HCT116 (cell line): ENCODE measurements at regions not wholly inside any gene's neighbourhood (a gene's known extent, or its start where the extent isn't known, plus 50 kb on each side); places are given as distances from the start of the nearest gene placed in this dataset.

ENCODE experiments used
- CTCF ChIP-seq, 3 experiments: fragments of 200-600 bp in 1 of 3; sonication (generic) in 1 of 3; IDR thresholded peaks in 2 of 3; conservative IDR thresholded peaks in 1 of 3; 2 replicates each; pipeline ENCODE4 v1.5.1; 2012 to 2017; ENCODE audit warnings: low read depth in 2 of 3, low read length in 2 of 3, antibody characterized with exemption in 1 of 3, borderline replicate concordance in 1 of 3, control low read depth in 1 of 3, mild to moderate bottlenecking in 1 of 3, mixed read lengths in 1 of 3, mixed run types in 1 of 3, moderate library complexity in 1 of 3; ENCODE audit not compliant: insufficient read depth in 1 of 3
- EGR1 ChIP-seq: IDR thresholded peaks from 2 replicates; pipeline ENCODE4 v1.6.1; 2012; ENCODE audit warnings: low read depth
- EZH2phosphoT487 ChIP-seq: fragments of 200-600 bp; IDR thresholded peaks from 2 replicates; pipeline ENCODE4 v1.6.1; 2018; ENCODE audit warnings: antibody characterized with exemption, borderline replicate concordance
- FOSL1 ChIP-seq: IDR thresholded peaks from 2 replicates; pipeline ENCODE4 v1.6.1; 2012; ENCODE audit warnings: low read depth
- MAX ChIP-seq: IDR thresholded peaks from 2 replicates; pipeline ENCODE4 v1.6.1; 2012
- POLR2A ChIP-seq: IDR thresholded peaks from 2 replicates; pipeline ENCODE4 v1.7.0; 2011; ENCODE audit warnings: borderline replicate concordance; ENCODE audit not compliant: insufficient read depth, insufficient read length; ENCODE audit errors: extremely low read depth
- POLR2AphosphoS5 ChIP-seq: IDR thresholded peaks from 2 replicates; pipeline ENCODE4 v1.6.1; 2011; ENCODE audit warnings: mild to moderate bottlenecking, low read depth, low read length, moderate library complexity
- REST ChIP-seq: IDR thresholded peaks from 2 replicates; pipeline ENCODE4 v1.6.1; 2012; ENCODE audit warnings: low read depth
- SP1 ChIP-seq: IDR thresholded peaks from 2 replicates; pipeline ENCODE4 v1.6.1; 2012; ENCODE audit warnings: low read depth
- TCF7L2 ChIP-seq: IDR thresholded peaks from 2 replicates; pipeline ENCODE4 v1.7.0; 2011; ENCODE audit warnings: borderline replicate concordance, inconsistent platforms; ENCODE audit not compliant: insufficient read depth, insufficient read length; ENCODE audit errors: extremely low read depth
- ZNF274 ChIP-seq: fragments of 200-500 bp; sonication (Bioruptor generic); IDR thresholded peaks from 2 replicates; pipeline ENCODE4 v1.6.1; 2014; ENCODE audit warnings: mild to moderate bottlenecking, low read depth, low read length, inconsistent platforms
- TF ChIP-seq, protein P1 (sequence below): IDR thresholded peaks from 2 replicates; pipeline ENCODE4 v1.6.1; 2012

GRCh38 chr6:144997996-144998395 is 712.9 kb downstream of the UTRN start:
- TF ChIP-seq ZNF274 (no peak), CTCF (IDR thresholded peaks at IDR 0.05 in 2 of 3, conservative IDR thresholded peaks at IDR 0.05 in 1 of 3; ENCODE audit: borderline replicate concordance in 1 of 3, insufficient read depth in 1 of 3, low read depth in 2 of 3, low read length in 2 of 3) (no peak), EZH2phosphoT487 (no peak), POLR2A (no peak), REST (no peak), TCF7L2 (no peak), MAX (no peak), POLR2AphosphoS5 (no peak), SP1 (no peak), FOSL1 (no peak), EGR1 (no peak)
- TF ChIP-seq, protein P1, sequence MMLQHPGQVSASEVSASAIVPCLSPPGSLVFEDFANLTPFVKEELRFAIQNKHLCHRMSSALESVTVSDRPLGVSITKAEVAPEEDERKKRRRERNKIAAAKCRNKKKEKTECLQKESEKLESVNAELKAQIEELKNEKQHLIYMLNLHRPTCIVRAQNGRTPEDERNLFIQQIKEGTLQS = no peak
